Activated naive CD4-positive, alpha-beta T cell (primary cell): ENCODE measurements at regions not wholly inside any gene's neighbourhood (a gene's known extent, or its start where the extent isn't known, plus 50 kb on each side); places are given as distances from the start of the nearest gene placed in this dataset.

Source experiments
- DNase-seq, 4 experiments: peaks; one replicate each; lab custom pipeline; 2025; lab: John Stamatoyannopoulos, UW

GRCh38 chr10:111354859-111355258, 278.0 kb downstream of the ADRA2A start:
- DNase-seq = no peak

- DNase-seq = no peak
Measured at GRCh38 chr10:111356571-111356970, 279.7 kb downstream of the ADRA2A start.

GRCh38 chr10:111357859-111358258, 281.0 kb downstream of the ADRA2A start:
- no peak for DNase-seq

GRCh38 chr10:111360260-111360925, 283.6 kb downstream of the ADRA2A start:
- no peak for DNase-seq

GRCh38 chr10:111367531-111367930, 290.7 kb downstream of the ADRA2A start:
- no peak for DNase-seq

GRCh38 chr10:111370101-111370500, 293.3 kb downstream of the ADRA2A start:
- DNase-seq = no peak

- DNase-seq = no peak
Measured at GRCh38 chr10:111373696-111374095, 296.9 kb downstream of the ADRA2A start.

- no peak for DNase-seq
Measured at GRCh38 chr10:111379534-111380187, 302.8 kb downstream of the ADRA2A start.

- no peak for DNase-seq
Measured at GRCh38 chr10:111384556-111384955, 307.7 kb downstream of the ADRA2A start.

GRCh38 chr10:111390813-111391563, 314.2 kb downstream of the ADRA2A start:
- DNase-seq = no peak

- DNase-seq = no peak
Measured at GRCh38 chr10:111392159-111392558, 315.3 kb downstream of the ADRA2A start.

GRCh38 chr10:111392910-111393309, 316.1 kb downstream of the ADRA2A start:
- DNase-seq = no peak

GRCh38 chr10:111410740-111411139, 333.9 kb downstream of the ADRA2A start:
- no peak for DNase-seq

GRCh38 chr10:111425459-111425858, 348.6 kb downstream of the ADRA2A start:
- DNase-seq = no peak

GRCh38 chr10:111429288-111430028, 352.6 kb downstream of the ADRA2A start:
- no peak for DNase-seq

- DNase-seq = no peak
Measured at GRCh38 chr10:111430070-111430469, 353.2 kb downstream of the ADRA2A start.

- no peak for DNase-seq
Measured at GRCh38 chr10:111432588-111432987, 355.8 kb downstream of the ADRA2A start.

GRCh38 chr10:111435871-111436270, 359.0 kb downstream of the ADRA2A start:
- DNase-seq = no peak

- no peak for DNase-seq
Measured at GRCh38 chr10:111439034-111439842, 362.4 kb downstream of the ADRA2A start.

GRCh38 chr10:111440501-111440900, 363.7 kb downstream of the ADRA2A start:
- DNase-seq = no peak

- no peak for DNase-seq
Measured at GRCh38 chr10:111445667-111446066, 368.8 kb downstream of the ADRA2A start.

GRCh38 chr10:111446966-111447365, 370.1 kb downstream of the ADRA2A start:
- no peak for DNase-seq
